NCI-H345 treated with DMSO at 0.1 percent for 48 hours (cell line): ENCODE measurements at regions not wholly inside any gene's neighbourhood (a gene's known extent, or its start where the extent isn't known, plus 50 kb on each side); places are given as distances from the start of the nearest gene placed in this dataset.
"Not testable (repeated sequence)": the region's sequence is repeated elsewhere in the genome, so short reads cannot be mapped to it uniquely, and the experiment has no call there.

Experiments
- DNase-seq: peaks from one replicate; lab custom pipeline; 2025; ENCODE audit not compliant: unreplicated experiment; lab: John Stamatoyannopoulos, UW

DNA sequence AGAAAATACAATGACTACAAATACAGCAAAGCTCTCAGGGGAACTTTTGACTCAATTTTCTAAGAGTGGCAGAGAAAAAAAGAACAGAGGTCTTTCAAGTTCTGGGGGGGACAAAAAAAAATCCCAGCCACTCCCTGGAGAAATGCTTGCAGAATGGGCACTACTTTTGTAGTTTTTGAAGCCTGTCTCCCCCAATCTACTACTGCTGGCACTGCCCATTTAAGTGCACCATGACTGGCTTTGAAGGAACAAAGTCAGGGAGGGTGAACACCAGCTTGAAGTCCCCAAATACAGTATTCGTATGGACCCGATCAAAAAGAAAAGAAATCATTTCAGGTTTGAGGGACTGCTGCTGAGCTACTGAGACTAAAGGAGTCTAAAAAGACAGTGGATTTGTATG lies 1824.4 kb downstream of the ARAP2 start:
- no peak for DNase-seq

DNA sequence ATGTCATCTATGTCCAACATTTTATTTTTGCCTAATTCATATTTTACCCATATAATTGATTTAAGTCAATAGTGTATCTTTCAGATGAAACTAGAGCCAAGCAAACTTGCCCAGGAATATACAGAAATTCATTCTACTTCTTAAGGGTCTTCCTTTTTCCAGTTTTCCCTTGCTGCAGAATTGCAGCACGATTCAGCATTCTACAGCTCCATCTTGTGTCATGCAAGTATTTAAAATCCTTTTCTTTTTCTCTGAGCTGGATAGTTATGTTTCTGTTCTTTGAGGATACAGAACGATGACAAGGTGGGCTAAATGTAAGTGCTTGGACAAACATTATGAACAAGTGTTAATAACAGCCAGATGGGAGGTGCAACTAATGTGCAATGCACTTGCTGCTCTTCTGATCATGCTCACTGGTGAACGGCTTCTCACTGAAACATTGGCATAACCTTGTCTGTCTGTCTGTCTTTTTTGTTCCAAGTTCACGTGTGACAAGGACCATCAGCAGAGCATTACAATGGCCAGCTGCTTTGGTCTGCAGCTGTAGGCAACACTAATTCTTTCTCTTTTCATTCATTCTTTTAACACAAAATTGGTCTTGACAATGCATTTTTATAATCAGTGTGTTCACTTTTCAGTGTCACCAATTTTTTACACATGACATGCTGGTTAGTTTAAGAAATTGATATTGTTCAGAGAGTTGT lies 1821.7 kb downstream of the ARAP2 start:
- DNase-seq, result peak; percentile 8

DNA sequence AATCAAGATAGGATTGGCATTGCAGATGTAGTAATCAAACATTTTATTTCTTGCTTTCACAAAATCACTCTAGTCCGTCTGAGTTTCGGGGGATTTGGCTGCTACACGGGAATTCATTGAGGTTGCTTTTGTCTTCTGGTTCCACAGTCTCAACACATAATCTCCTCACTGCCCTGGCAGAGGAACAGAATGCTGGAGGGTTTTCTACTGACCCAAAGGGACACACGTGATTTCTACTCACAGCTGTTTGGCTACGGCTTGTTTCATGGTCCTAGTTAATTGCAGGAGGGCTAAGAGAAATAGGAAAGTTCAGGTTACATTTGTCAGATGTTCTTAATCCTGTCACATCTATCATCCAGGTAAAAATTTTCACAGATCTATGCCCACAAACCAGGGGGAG lies 1811.6 kb downstream of the ARAP2 start:
- DNase-seq, result no peak

DNA sequence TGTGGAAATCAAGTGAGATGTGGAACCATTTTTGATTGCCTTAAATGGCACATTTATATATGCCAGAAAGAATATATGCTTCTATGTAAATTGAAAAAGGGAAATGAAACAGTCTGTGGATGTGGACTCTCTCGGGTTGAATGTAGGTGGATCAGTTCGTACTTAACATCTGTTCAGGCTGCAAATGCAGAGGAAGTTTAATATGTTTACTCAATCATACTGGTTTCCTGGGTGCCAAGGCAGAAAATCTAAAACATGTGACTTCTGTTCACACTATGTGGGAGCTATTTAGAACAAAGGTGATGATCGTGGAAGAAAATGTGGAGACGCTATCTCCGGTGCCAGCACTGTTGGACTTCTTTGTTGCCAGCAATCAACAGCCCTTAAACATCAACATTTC lies 1809.9 kb downstream of the ARAP2 start:
- DNase-seq, result not testable (repeated sequence)

DNA sequence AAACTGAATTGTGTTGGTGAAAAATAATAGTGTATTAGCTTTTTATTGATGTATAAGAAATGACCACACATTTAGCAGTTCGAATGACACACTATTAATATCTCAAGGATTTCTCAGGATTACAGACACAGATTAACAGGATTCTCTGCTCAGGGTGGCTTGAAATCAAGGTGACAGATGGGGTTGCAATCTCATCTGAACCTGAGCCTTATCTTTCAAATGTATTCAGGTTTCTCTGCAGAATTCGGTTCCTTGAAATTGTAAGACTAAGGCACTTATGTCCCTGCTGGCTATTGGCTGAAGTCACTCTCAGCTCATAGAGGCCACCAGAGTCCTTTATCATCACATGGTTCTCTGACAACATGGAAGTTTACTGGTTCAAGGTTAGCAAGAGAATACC lies 1780.1 kb downstream of the ARAP2 start:
- DNase-seq, result no peak

DNA sequence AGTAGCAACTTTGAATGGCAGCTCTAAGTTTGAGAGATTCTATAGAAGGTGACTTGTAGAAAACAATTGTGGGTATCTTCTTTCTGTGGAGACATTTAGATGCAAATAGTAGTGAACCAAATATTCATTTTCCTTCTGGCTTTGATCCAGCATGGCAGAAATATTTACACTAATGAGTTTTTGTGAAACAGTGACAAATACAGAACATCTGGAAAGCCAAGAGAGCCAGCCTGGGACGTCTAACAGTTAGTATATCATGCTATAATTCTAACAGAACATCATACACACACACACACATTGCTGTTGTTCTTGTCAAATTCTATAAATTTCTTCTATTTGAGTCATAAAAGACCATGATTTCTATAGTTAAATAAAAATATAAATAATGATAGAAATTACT lies 1777.9 kb downstream of the ARAP2 start:
- no peak for DNase-seq

DNA sequence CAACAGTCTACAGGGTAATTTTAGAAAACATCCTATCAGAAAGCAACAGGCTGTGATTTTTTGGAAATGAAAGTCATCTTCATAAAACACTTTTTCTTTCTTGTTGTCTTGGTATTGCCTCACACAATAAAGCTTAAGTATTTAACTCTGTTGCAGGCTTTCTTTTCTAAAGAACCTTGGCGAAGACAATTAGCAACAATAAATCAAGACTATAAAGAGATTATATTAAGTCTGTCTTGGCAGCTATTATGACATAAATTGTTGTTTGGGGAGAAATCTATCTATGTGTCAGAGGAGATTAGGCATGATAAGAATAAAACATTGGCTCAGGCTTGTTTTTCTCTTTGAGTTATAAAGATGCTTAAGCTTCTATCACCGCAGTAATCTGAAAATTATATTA lies 1774.8 kb downstream of the ARAP2 start:
- no peak for DNase-seq

DNA sequence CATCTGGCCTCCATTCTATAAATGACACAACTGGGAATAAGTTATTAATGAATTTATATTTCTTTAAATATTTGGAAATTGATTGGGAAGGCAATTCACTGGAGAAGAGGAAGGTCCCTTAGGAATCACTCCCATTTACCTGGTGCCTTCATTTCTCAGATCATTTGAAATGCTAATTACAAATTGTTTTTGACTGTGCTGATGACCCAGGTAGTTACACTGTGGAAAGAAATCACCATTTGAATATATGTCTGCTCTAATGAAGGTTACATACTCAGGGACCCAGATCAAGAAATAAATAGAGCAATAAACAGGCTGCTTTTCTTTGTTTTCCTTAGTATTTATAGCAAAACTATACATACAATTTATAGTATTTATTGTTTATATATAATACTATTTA lies 1759.1 kb downstream of the ARAP2 start:
- DNase-seq, result no peak

DNA sequence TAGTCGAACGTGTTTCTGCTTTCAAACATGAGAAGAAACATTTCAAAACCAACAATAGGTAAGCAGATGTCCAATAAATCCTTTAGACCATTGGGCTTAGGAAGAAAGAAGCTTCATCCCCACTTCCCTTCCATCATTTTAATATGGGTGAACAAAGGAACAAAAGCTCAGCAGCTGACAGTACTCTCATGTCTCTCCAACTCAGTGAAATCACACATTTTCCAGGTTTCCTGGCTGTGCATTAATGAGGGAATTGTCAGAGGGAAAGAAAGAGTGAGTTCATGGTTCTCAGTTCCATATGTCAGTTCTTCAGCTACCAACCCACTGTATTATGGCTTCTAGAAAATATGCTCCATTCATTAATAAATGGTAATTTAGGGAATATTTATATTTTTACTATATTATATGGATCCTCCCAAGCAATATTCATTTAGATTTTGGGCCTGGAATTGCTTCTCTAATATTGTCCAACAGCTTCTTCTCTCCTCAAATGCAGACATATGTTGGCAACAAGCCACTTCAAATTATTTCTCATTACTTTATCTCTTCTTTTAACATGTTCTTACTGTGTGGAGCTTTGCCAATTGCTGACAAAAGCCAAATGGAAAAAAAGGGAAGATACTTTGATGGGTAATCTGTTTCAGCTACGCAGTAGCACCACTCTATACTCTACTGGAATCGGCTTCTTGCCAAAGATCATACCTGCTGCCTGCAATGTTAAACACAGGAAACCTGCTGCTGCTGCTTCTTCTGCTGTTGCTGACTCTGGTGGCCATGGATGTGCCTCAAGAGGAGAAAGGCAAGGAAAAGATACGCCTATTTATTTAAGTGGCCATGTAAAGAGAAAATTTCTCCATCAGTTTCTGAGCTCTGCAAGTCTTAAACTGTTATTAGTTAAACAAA lies 1757.6 kb downstream of the ARAP2 start:
- no peak for DNase-seq

DNA sequence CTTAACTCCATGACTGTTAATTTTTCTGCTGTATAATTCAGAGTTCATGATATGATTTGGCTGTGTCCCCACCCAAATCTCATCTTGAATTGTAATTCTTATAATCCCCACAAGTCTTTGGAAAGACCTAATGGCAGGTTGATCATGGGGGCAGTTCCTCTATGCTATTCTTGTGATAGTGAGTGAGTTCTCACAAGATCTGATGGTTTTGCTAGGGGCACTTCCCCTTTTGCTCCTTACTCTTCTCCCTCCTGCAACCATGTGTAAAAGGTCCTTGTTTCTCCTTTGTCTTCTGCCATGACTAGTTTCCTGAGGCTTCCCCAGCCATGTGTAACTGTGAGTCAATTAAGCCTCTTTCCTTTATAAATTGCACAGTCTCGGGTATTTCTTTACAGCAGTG lies 1751.9 kb downstream of the ARAP2 start:
- DNase-seq, result no peak

DNA sequence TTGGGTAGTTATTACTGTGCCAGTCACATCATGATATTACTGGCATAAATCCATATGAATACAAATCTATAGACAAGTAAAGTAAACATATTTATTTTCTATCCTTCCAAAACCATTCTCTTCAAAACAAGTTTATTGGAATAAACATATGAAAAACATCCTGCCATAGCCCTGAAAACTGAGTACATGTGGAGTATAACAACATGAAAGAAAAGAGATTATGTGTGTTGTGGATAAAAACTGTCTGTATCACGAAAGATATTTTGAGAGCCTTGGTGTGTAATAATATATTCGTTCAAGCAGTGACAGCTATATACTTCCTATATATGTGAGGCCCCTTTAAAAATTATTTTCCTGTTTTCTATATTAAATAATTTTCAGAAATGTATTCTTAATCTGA lies 1742.2 kb downstream of the ARAP2 start:
- no peak for DNase-seq

DNA sequence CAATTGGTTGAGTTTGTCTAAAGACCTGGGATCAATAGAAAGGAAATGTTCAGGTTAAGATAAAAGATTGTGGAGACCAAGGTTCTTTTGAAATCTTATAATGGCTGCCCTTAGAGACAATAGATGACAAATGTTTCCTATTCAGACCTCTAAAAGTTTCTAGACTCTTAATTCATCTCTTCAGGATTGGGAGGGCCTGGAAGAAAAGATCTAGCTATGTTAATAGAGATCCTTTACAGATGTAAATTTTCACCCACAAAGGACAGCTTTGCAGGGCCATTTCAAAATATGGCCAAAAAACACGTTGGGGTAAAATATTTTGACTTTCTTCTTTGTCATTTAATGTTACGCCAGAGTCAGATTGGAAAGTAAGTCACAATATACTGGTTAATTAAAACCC lies 1739.6 kb downstream of the ARAP2 start:
- DNase-seq, result not testable (repeated sequence)

DNA sequence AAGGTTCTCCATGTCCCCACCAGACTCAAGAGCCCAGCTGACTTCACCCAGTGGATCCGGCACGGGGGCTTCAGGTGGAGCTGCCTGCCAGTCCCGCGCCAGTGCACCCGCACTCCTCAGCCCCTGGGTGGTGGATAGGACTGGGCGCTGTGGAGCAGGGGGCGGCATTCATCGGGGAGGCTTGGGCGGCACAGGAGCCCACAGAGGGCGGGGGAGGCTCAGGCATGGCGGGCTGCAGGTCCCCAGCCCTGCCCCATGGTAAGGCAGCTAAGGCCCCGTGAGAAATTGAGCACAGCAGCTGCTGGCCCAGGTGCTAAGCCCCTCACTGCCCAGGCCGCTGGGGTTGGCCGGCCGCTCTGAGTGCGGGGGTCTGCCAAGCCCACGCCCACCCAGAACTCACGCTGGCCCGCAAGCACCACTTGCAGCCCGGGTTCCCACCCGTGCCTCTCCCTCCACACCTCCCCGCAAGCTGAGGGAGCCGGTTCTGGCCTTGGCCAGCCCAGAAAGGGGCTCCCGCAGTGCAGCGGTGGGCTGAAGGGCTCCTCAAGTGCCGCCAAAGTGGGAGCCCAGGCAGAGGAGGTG lies 1737.7 kb downstream of the ARAP2 start:
- DNase-seq, result not testable (repeated sequence)

DNA sequence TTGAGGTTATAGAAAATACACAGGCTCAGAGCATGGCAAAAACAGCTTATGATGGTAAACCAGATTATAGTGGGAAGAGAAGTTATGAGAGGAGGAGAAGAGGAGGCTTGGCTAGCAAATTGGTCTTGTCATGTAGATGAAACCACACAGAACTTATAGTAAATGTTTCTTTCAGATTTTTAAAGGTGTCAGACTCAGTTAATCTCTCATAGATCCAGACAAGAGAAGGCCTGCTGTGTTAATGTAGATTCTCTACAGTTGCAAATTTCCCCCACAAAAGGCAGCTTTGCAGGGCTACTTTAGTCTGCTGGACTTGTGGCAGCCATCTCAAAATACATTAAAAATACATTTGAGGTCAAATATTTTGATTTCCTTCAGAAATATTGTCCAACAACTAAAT lies 1731.7 kb downstream of the ARAP2 start:
- no peak for DNase-seq

DNA sequence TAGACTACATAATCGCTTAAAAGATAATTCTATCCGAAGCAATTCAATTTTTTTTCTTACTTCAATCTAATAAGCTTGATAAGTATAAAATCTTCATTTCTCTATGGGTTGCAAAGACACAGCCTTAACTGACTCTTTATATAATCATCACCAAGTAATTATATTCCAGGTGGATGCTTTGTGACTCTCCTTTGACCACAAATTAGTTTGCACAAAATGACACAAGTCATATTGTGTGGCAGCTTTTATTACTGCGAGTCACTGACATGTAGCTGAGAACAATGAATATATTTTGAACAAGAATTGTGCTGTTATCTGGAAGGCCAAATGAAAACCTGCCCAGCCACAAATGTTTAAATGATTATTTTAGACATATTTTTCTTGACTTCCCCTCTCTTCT lies 1727.8 kb downstream of the ARAP2 start:
- no peak for DNase-seq

DNA sequence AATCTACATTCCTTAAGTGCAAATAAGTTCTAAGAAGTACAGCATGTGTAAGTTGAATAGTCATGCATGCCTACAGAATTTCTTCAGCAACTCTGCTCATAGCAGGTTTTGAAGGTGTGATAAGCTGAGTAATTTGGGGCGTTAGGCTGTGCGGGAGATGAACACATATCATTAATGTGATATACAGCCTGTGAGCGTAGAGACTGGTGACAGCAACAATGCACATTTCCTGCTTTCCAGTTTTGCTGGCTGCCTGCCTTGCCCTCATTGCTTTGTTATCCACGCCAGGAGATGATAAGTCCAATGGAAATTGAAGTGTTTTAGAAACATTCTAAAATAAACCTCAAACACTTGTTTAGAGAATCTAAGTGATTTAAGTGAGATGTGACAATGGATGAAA lies 1709.4 kb downstream of the ARAP2 start:
- no peak for DNase-seq

DNA sequence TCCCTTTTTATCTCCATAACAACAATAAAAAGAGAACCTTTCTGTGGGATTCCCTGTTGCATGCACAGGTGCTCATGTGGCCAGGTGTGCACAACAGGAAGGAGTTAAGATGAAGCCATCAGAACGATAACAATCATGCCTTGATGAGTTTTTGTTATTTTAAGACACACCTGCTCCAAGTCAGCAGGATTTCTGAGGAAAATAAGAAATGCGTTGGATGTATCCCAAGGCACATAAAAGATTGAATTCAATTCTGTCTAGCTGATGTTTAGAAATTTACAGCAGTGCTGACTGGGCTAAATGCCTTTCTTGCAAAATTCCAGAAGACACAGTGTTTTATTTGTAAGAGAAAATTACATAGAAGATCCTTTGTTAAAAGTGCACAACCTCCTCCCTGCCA lies 1678.2 kb downstream of the ARAP2 start:
- peak; percentile 1 for DNase-seq

DNA sequence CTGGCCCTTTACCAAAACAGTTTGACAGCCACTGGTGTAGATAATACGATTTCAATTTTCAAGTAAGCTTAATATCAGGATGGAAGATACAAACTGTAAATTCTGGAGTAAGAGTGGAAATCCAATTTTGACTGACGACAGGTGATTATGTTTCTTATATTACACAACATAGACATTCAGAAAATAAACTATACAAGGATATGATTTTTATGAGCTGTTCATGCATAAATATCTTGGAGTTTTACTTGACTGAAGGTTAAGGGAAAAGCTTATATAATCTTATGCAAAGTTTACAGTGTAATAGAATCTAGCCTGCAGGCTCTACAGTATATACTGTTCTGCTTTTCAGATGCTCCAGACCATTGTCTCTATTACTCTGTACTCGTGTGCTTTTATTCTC lies 1672.3 kb downstream of the ARAP2 start:
- DNase-seq, result no peak

DNA sequence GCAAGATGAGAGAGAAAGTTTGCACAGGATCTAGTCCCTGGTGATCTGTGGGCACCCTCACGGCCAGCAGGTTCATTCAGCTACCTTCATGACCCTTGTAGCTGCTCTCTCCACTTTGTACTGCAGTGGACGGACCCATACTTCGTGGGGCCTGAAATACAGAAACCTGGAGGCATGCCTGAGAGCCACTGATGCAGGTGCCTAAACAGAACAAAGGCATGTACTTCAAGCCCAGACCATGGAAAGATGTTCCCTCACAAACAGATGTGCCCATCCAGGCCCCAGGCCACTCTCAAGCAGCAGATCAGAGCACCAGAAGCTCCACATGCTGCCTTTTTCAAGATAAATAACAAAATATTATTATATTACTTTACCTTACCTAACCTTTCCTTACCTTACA lies 1629.0 kb downstream of the ARAP2 start:
- DNase-seq, result no peak

DNA sequence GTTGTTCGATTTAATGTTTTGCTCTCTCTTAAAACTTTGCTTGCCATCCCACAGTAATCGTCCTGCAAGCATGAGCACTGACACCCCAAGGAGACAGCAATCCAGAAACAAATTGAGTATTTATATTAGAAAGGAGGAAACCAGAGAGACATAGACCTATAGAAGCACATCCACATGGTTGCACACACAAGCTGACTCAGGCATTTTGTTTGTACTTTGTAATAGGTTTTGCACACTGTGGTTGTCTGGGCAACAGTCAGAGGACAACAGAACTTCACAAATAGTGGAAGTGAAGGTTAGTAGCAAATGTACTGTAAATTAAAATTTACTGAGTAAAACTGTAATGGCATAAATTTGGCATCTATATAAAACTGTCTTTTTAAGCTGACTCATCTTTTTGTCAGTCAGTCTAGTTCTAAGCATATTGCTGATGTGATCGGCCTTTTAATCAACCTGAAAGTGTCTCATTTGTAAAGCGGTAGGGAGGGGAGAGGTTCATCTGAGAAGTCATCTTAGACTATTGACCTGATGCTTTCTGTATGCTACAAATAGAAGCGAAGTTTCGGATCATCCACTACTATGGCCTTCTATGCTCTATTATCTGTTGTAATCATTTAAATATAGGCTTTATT lies 1624.7 kb downstream of the ARAP2 start:
- DNase-seq, result no peak

DNA sequence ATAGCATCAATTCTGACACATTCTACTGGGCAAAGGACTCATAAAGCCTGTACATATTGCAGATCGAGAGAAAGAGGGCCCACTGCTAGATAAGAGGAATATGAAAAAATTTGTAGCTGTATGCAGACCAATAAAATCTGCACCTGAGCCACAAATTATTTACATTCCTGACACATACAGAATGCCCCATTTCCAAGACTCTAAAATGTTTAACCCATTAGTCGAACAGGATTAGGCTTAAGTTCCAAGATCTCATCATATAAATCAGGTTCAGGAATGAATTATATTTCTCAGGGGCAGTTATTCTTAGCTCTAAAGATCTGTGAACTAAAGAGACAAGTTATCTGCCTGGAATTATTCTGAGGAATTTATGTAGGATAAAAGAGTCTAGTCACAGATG lies 1615.8 kb downstream of the ARAP2 start:
- DNase-seq, result no peak

DNA sequence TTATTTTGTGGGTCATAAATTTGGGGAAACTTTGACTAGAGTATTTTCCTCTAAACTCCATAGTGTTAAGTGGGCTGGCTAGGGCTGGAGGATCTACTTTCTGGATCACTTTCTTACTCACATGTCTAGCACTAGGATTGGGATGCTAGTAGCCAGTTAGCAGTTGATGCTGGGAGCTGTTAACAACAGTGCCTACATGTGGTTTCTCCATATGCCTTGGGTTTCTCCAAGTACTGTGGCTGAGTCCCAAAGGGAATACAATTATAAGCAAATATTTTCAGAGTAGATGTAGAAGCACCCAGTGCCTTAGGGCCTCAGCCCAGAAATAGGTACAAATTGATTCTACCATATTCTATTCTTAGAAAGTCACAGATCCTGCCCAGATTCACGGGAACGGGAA lies 1614.9 kb downstream of the ARAP2 start:
- no peak for DNase-seq
